Neuronal stem cell (in vitro differentiated cells): ENCODE measurements at regions not wholly inside any gene's neighbourhood (a gene's known extent, or its start where the extent isn't known, plus 50 kb on each side); places are given as distances from the start of the nearest gene placed in this dataset.

Source experiments
- DNase-seq: peaks from one replicate; pipeline ENCODE4 v3.0.0-alpha.2; 2013; ENCODE audit warnings: low spot score
- H2AFZ ChIP-seq: one replicate; pipeline ENCODE4 v1.6.1; 2013; ENCODE audit warnings: mild to moderate bottlenecking, low read length, inconsistent platforms
- H2AK5ac ChIP-seq: 2 replicates; pipeline ENCODE4 v1.6.1; 2013; ENCODE audit warnings: low read depth, mild to moderate bottlenecking, inconsistent platforms, low read length, moderate library complexity, mixed read lengths
- H2BK120ac ChIP-seq: 2 replicates; pipeline ENCODE4 v1.6.1; 2013; ENCODE audit warnings: low read depth, mild to moderate bottlenecking, inconsistent platforms, low read length, moderate library complexity, mixed read lengths
- H2BK12ac ChIP-seq: one replicate; pipeline ENCODE4 v1.6.1; 2013; ENCODE audit warnings: low read length, inconsistent platforms
- H2BK15ac ChIP-seq: 2 replicates; pipeline ENCODE4 v1.6.1; 2013; ENCODE audit warnings: mild to moderate bottlenecking, low read length, inconsistent platforms, mixed read lengths
- H2BK5ac ChIP-seq: one replicate; pipeline ENCODE4 v1.6.1; 2013; ENCODE audit warnings: inconsistent platforms, mild to moderate bottlenecking, low read length, moderate library complexity
- H3K14ac ChIP-seq: one replicate; pipeline ENCODE4 v1.6.1; 2013; ENCODE audit warnings: low read length, inconsistent platforms
- H3K18ac ChIP-seq: 2 replicates; pipeline ENCODE4 v1.6.1; 2013; ENCODE audit warnings: low read length, inconsistent platforms
- H3K23ac ChIP-seq: 2 replicates; pipeline ENCODE4 v1.6.1; 2013; ENCODE audit warnings: low read depth, mild to moderate bottlenecking, mixed read lengths, low read length, inconsistent platforms; ENCODE audit not compliant: poor library complexity
- H3K27ac ChIP-seq: replicated peaks from 3 replicates; pipeline ENCODE4 v1.5.1; 2013; ENCODE audit warnings: low read length, inconsistent platforms
- H3K27me3 ChIP-seq, 3 experiments: 2 replicates each; pipeline ENCODE4 v1.6.1; 2013; ENCODE audit warnings: low read length in 3 of 3, mild to moderate bottlenecking in 2 of 3, inconsistent platforms in 1 of 3, low read depth in 1 of 3, mixed read lengths in 1 of 3, moderate library complexity in 1 of 3; ENCODE audit not compliant: control insufficient read depth in 3 of 3, insufficient read depth in 3 of 3
- H3K36me3 ChIP-seq, 2 donors: replicated peaks in 1 of 2; 2 replicates each; pipeline ENCODE4 v1.6.1; 2013; ENCODE audit warnings: low read length in 2 of 2; ENCODE audit not compliant: control insufficient read depth in 2 of 2, insufficient read depth in 2 of 2
- H3K4ac ChIP-seq: 2 replicates; pipeline ENCODE4 v1.6.1; 2013; ENCODE audit warnings: inconsistent platforms, mild to moderate bottlenecking, low read length, moderate library complexity
- H3K4me1 ChIP-seq, 2 donors: 1 replicate in 1 of 2; 2 replicates in 1 of 2; pipeline ENCODE4 v1.6.1; 2013; ENCODE audit warnings: low read length in 2 of 2, low read depth in 1 of 2; ENCODE audit not compliant: control insufficient read depth in 2 of 2, insufficient read depth in 1 of 2
- H3K4me2 ChIP-seq: one replicate; pipeline ENCODE4 v1.6.1; 2013; ENCODE audit warnings: mild to moderate bottlenecking, low read length, inconsistent platforms; ENCODE audit not compliant: insufficient read depth, poor library complexity, severe bottlenecking
- H3K4me3 ChIP-seq, 2 donors: 2 replicates each; pipeline ENCODE4 v1.5.1; 2013; ENCODE audit warnings: low read length in 2 of 2, mild to moderate bottlenecking in 2 of 2, inconsistent platforms in 1 of 2, moderate library complexity in 1 of 2
- H3K79me1 ChIP-seq: one replicate; pipeline ENCODE4 v1.6.1; 2013; ENCODE audit warnings: low read depth, mild to moderate bottlenecking, inconsistent platforms, low read length, moderate library complexity
- H3K9ac ChIP-seq: one replicate; pipeline ENCODE4 v1.6.1; 2013; ENCODE audit warnings: mild to moderate bottlenecking, low read depth, low read length, inconsistent platforms; ENCODE audit not compliant: poor library complexity
- H3K9me3 ChIP-seq, 2 donors: replicated peaks in 1 of 2; 2 replicates each; pipeline versions ENCODE3 to v1.6.1; 2013; ENCODE audit warnings: low read length in 2 of 2, mild to moderate bottlenecking in 2 of 2, inconsistent platforms in 1 of 2, low read depth in 1 of 2, mixed read lengths in 1 of 2, moderate library complexity in 1 of 2; ENCODE audit not compliant: control insufficient read depth in 2 of 2, insufficient read depth in 1 of 2
- H4K8ac ChIP-seq: one replicate; pipeline ENCODE4 v1.6.1; 2013; ENCODE audit warnings: low read depth, mild to moderate bottlenecking, inconsistent platforms, low read length, moderate library complexity
- H4K91ac ChIP-seq: one replicate; pipeline ENCODE4 v1.6.1; 2013; ENCODE audit warnings: low read length, low read depth, mild to moderate bottlenecking, inconsistent platforms; ENCODE audit not compliant: poor library complexity
- WGBS, 2 donors: extraction: QIAGEN DNeasy Blood & Tissue Kit; methylation state at CpG; one replicate each; pipeline ENCODE4 v1.1.7; 2013; ENCODE audit warnings: missing lambda C conversion rate in 2 of 2, mixed read lengths in 1 of 2; ENCODE audit not compliant: insufficient read length in 2 of 2, insufficient replicate concordance in 1 of 2; ENCODE audit errors: extremely low coverage in 2 of 2; 5-methylcytosine and 5-hydroxymethylcytosine counted together

DNA sequence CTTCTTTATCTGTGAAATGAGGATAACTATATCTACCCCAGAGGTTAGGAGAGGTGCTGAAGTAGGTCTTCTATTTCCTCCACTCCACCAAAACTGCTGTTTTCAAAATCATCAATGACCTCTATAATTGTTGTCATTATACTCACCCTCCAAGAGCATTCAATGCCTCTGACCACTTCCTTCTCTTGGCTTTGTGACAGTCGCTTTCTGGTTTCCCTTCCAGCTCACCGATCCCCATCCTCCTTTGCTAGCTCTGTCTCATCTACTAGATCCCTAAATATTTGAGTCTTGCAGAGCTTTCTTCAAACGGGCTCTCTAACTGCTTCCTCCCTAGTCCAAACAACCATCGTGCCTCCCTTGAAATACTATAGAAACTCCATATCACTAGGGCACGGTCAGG is 153.5 kb downstream of the RPLP1 start:
- Histone ChIP-seq H3K79me1 (no peaks in the 10 kb centered on the region), H2BK5ac (no peak overlapping the region), H2BK120ac (no peak overlapping the region), H2BK12ac (no peak overlapping the region), H4K8ac (no peak overlapping the region), H3K27ac (no peak overlapping the region), H3K36me3 (no peaks in the 10 kb centered on the region), H3K4me2 (no peak overlapping the region), H2AK5ac (no peak overlapping the region), H3K4me3 (no peak overlapping the region), H3K14ac (no peak overlapping the region), H2BK15ac (no peak overlapping the region), H3K9me3 (no peaks in the 10 kb centered on the region), H4K91ac (no peak overlapping the region), H3K4me1 (peaks cover 0 to 5% of the 10 kb centered on the region in 2 donors), H3K23ac (no peak overlapping the region), H3K18ac (no peak overlapping the region), H2AFZ (no peak overlapping the region), H3K4ac (no peak overlapping the region), H3K9ac (no peak overlapping the region), H3K27me3 (peaks cover 0 to 4% (median 0%) of the 10 kb centered on the region in 3 experiments)
- DNase-seq: no peak
- WGBS, 2 donors: no CpG with 5 or more reads among the region's 5 CpGs

DNA sequence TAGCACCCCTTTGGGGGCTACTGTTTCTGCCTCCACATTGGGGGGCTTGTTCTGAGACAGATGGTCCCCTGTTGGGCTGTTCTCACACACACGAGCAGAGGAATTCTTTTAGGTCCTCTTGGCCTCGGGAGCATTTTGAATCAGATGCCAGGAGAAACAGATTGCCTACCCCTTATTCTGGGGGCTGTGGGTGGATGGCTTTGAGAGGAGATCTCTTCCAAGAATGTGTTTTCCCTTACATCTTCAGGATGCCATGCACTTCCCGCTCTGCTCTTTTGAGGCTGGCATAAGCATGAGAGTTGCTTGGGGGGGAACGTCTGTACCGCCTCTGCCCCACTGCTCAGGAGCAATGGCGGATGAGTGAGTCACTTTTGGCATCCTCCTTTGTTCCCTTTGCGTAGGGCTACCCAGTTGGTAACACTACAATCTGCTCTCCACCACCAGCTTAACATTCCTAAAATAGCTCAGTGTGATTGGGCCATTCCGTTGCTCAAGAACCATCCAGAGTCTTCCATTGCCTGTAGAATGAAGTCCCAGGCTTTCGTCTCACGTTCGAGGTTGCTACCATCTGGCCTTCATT is 154.4 kb downstream of the RPLP1 start:
- Histone ChIP-seq H3K4me2 (no peak overlapping the region), H2BK120ac (no peak overlapping the region), H3K36me3 (no peaks in the 10 kb centered on the region), H2BK5ac (no peak overlapping the region), H3K27ac (no peak overlapping the region), H3K79me1 (no peaks in the 10 kb centered on the region), H2AFZ (no peak overlapping the region), H3K18ac (peak overlapping the region; percentile 33), H2BK12ac (no peak overlapping the region), H3K23ac (no peak overlapping the region), H3K27me3 (peaks cover 0 to 4% (median 0%) of the 10 kb centered on the region in 3 experiments), H2AK5ac (no peak overlapping the region), H3K9ac (no peak overlapping the region), H2BK15ac (no peak overlapping the region), H3K4ac (no peak overlapping the region), H4K91ac (no peak overlapping the region), H3K9me3 (no peaks in the 10 kb centered on the region), H3K4me3 (no peak overlapping the region), H3K14ac (no peak overlapping the region), H4K8ac (no peak overlapping the region), H3K4me1 (peaks cover 0 to 5% of the 10 kb centered on the region in 2 donors)
- WGBS, 2 donors: no CpG with 5 or more reads among the region's 11 CpGs
- no peak for DNase-seq

DNA sequence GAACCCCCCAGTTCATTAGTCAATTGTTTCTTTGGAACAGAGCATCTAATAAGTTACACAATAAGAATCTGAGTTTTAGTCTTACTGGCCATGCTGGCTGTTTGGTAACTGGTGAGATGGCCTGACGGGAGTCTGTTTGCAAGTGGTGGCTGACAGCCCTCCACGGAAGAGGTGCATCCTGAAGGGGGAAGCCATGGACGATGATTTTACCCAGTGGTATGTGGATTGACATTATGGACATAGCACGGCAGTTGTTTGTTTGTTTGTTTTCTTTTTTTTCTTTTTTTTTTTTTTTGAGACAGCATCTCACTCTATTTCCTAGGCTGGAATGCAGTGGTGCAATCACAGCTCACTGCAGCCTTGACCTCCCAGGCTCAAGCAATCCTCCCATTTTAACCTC is 156.0 kb downstream of the RPLP1 start:
- H3K4me3 ChIP-seq: no peak overlapping the region
- H3K4ac ChIP-seq: no peak overlapping the region
- H3K27me3 ChIP-seq: peaks cover 0 to 4% (median 0%) of the 10 kb centered on the region in 3 experiments
- H3K79me1 ChIP-seq: no peaks in the 10 kb centered on the region
- H2AK5ac ChIP-seq: no peak overlapping the region
- H3K9me3 ChIP-seq: no peaks in the 10 kb centered on the region
- H2BK15ac ChIP-seq: no peak overlapping the region
- no peak overlapping the region for H3K9ac ChIP-seq
- no peak overlapping the region for H2BK5ac ChIP-seq
- H3K4me1 ChIP-seq: peaks cover 0 to 5% of the 10 kb centered on the region in 2 donors
- H2BK120ac ChIP-seq: no peak overlapping the region
- no peaks in the 10 kb centered on the region for H3K36me3 ChIP-seq
- H3K4me2 ChIP-seq: no peak overlapping the region
- no peak overlapping the region for H3K23ac ChIP-seq
- no peak overlapping the region for H4K8ac ChIP-seq
- WGBS, 2 donors: no CpG with 5 or more reads among the region's 4 CpGs
- no peak overlapping the region for H3K14ac ChIP-seq
- no peak for DNase-seq
- H2BK12ac ChIP-seq: no peak overlapping the region
- H3K27ac ChIP-seq: no peak overlapping the region
- no peak overlapping the region for H4K91ac ChIP-seq
- H2AFZ ChIP-seq: no peak overlapping the region
- no peak overlapping the region for H3K18ac ChIP-seq

DNA sequence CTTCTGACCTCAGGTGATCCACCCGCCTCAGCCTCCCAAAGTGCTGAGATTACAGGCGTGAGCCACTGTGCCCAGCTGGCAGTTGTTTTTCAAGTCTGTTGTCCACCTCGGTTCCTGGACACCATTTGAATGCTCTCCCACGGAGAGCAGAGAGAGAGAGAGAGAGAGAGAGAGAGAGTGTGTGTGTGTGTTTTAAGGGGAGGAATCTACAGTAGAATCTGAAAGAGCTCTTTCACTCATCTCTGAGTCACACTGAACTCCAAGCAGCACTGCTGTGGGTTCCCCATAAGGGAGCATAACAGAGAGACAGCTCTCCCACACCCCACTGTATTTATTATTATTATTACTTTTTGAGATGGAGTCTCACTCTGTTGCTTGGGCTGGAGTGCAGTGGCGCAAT is 156.6 kb downstream of the RPLP1 start:
- Histone ChIP-seq H3K79me1 (no peaks in the 10 kb centered on the region), H3K4me2 (no peak overlapping the region), H4K8ac (no peak overlapping the region), H2AK5ac (no peak overlapping the region), H3K27ac (no peak overlapping the region), H3K18ac (no peak overlapping the region), H2BK5ac (no peak overlapping the region), H3K4ac (no peak overlapping the region), H3K9ac (no peak overlapping the region), H3K4me1 (peaks cover 0 to 5% of the 10 kb centered on the region in 2 donors), H3K9me3 (no peaks in the 10 kb centered on the region), H2BK15ac (no peak overlapping the region), H4K91ac (no peak overlapping the region), H3K27me3 (peaks cover 0 to 4% (median 0%) of the 10 kb centered on the region in 3 experiments), H2BK12ac (no peak overlapping the region), H3K4me3 (no peak overlapping the region), H3K14ac (no peak overlapping the region), H2AFZ (no peak overlapping the region), H3K23ac (no peak overlapping the region), H3K36me3 (no peaks in the 10 kb centered on the region), H2BK120ac (no peak overlapping the region)
- WGBS, 2 donors: no CpG with 5 or more reads among the region's 5 CpGs
- no peak for DNase-seq
